B cell (primary cell): ENCODE measurements at regions not wholly inside any gene's neighbourhood (a gene's known extent, or its start where the extent isn't known, plus 50 kb on each side); places are given as distances from the start of the nearest gene placed in this dataset.

ENCODE experiments used
- EZH2 ChIP-seq: IDR thresholded peaks from 2 replicates; pipeline ENCODE4 v1.6.1; 2012; ENCODE audit warnings: borderline replicate concordance, low read depth, mild to moderate bottlenecking, moderate library complexity, low read length; ENCODE audit not compliant: insufficient read depth, poor library complexity, severe bottlenecking
- TF ChIP-seq, protein P1 (sequence below): fragments of 200-600 bp; IDR thresholded peaks from one replicate; pipeline ENCODE4 v1.8.0; 2022; ENCODE audit warnings: antibody characterized with exemption, mild to moderate bottlenecking

DNA sequence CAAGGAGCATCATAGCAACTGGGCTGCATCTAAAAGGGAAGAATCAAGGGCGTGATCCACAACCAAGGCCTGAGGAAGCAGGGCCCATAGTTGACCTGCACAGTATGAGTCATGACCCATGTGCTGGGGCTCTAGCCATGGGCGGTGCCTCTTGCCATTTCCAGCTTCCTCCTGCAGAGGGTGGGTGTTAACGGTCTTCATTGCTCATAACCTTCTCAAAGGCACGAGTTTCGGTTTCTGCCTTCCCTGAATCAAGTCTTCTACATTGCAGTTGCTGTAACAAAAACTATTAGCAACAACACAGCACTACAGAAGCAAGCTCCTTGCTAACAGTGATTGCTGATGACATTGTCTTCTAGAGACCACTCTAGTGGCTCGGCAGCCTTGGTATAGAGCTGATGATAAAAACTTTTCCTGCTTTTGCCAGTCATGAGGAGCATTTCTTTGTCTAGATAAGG is 66.9 kb downstream of the CTSL start:
- TF ChIP-seq EZH2 = no peak
- TF ChIP-seq, protein P1, sequence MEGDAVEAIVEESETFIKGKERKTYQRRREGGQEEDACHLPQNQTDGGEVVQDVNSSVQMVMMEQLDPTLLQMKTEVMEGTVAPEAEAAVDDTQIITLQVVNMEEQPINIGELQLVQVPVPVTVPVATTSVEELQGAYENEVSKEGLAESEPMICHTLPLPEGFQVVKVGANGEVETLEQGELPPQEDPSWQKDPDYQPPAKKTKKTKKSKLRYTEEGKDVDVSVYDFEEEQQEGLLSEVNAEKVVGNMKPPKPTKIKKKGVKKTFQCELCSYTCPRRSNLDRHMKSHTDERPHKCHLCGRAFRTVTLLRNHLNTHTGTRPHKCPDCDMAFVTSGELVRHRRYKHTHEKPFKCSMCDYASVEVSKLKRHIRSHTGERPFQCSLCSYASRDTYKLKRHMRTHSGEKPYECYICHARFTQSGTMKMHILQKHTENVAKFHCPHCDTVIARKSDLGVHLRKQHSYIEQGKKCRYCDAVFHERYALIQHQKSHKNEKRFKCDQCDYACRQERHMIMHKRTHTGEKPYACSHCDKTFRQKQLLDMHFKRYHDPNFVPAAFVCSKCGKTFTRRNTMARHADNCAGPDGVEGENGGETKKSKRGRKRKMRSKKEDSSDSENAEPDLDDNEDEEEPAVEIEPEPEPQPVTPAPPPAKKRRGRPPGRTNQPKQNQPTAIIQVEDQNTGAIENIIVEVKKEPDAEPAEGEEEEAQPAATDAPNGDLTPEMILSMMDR = no peak
